ENCODE measurements at regions not wholly inside any gene's neighbourhood (a gene's known extent, or its start where the extent isn't known, plus 50 kb on each side); places are given as distances from the start of the nearest gene placed in this dataset.

GRCh38 chr10:108852211-108852610 lies 1071.1 kb downstream of the XPNPEP1 start:
- Histone ChIP-seq H3K9me2 (replicated peaks; ENCODE audit: insufficient read depth, low read length) (no peaks in the 10 kb centered on the region), H3K36me3 (ENCODE audit: low read length) (no peaks in the 10 kb centered on the region), H3F3A (ENCODE audit: insufficient read depth) (peaks cover 13% of the 10 kb centered on the region), H3K4me2 (ENCODE audit: low read depth, low read length, poor library complexity, severe bottlenecking) (peak overlapping the region; percentile 25), H2AFZ (ENCODE audit: low read depth, low read length, severe bottlenecking) (no peak overlapping the region), H3K27ac (ENCODE audit: low read depth, low read length) (no peak overlapping the region), H3K27me3 (ENCODE audit: low read length) (no peaks in the 10 kb centered on the region), H3K9me3 (ENCODE audit: insufficient read depth, low read length) (no peaks in the 10 kb centered on the region), H3K9ac (ENCODE audit: low read length) (no peak overlapping the region), H3K79me2 (ENCODE audit: insufficient read depth, low read length) (no peaks in the 10 kb centered on the region), H3K4me3 (ENCODE audit: insufficient read depth, low read length, poor library complexity, severe bottlenecking) (no peak overlapping the region), H4K20me1 (ENCODE audit: low read depth, low read length) (no peaks in the 10 kb centered on the region)
- TF ChIP-seq CTCF (IDR thresholded peaks at IDR 0.05; ENCODE audit: insufficient read depth, low read length, poor library complexity, severe bottlenecking) = no peak
- TF ChIP-seq EZH2phosphoT487 (conservative IDR thresholded peaks at IDR 0.05; ENCODE audit: low read length) = no peak

- Histone ChIP-seq H3K27ac (ENCODE audit: low read depth, low read length) (peak overlapping the region; percentile 48), H3K4me2 (ENCODE audit: low read depth, low read length, poor library complexity, severe bottlenecking) (peak overlapping the region; percentile 53), H3K9me2 (replicated peaks; ENCODE audit: insufficient read depth, low read length) (no peaks in the 10 kb centered on the region), H3F3A (ENCODE audit: insufficient read depth) (peaks cover 13% of the 10 kb centered on the region), H3K9me3 (ENCODE audit: insufficient read depth, low read length) (no peaks in the 10 kb centered on the region), H3K4me3 (ENCODE audit: insufficient read depth, low read length, poor library complexity, severe bottlenecking) (peak overlapping the region; percentile 37), H2AFZ (ENCODE audit: low read depth, low read length, severe bottlenecking) (no peak overlapping the region), H4K20me1 (ENCODE audit: low read depth, low read length) (no peaks in the 10 kb centered on the region), H3K9ac (ENCODE audit: low read length) (no peak overlapping the region), H3K79me2 (ENCODE audit: insufficient read depth, low read length) (no peaks in the 10 kb centered on the region), H3K27me3 (ENCODE audit: low read length) (no peaks in the 10 kb centered on the region), H3K36me3 (ENCODE audit: low read length) (no peaks in the 10 kb centered on the region)
- TF ChIP-seq EZH2phosphoT487 (conservative IDR thresholded peaks at IDR 0.05; ENCODE audit: low read length) (no peak), CTCF (IDR thresholded peaks at IDR 0.05; ENCODE audit: insufficient read depth, low read length, poor library complexity, severe bottlenecking) (no peak)
Observed at GRCh38 chr10:108850138-108850854, 1073.0 kb downstream of the XPNPEP1 start.

GRCh38 chr10:108849688-108850087 lies 1073.6 kb downstream of the XPNPEP1 start:
- TF ChIP-seq CTCF (IDR thresholded peaks at IDR 0.05; ENCODE audit: insufficient read depth, low read length, poor library complexity, severe bottlenecking) = no peak
- no peak for TF ChIP-seq EZH2phosphoT487 (conservative IDR thresholded peaks at IDR 0.05; ENCODE audit: low read length)
- Histone ChIP-seq H3K36me3 (ENCODE audit: low read length) (no peaks in the 10 kb centered on the region), H3K27ac (ENCODE audit: low read depth, low read length) (peak overlapping the region; percentile 48), H3F3A (ENCODE audit: insufficient read depth) (peaks cover 13% of the 10 kb centered on the region), H3K4me3 (ENCODE audit: insufficient read depth, low read length, poor library complexity, severe bottlenecking) (peak overlapping the region; percentile 10), H2AFZ (ENCODE audit: low read depth, low read length, severe bottlenecking) (no peak overlapping the region), H3K9me2 (replicated peaks; ENCODE audit: insufficient read depth, low read length) (no peaks in the 10 kb centered on the region), H3K4me2 (ENCODE audit: low read depth, low read length, poor library complexity, severe bottlenecking) (peak overlapping the region; percentile 53), H3K9me3 (ENCODE audit: insufficient read depth, low read length) (no peaks in the 10 kb centered on the region), H3K27me3 (ENCODE audit: low read length) (no peaks in the 10 kb centered on the region), H4K20me1 (ENCODE audit: low read depth, low read length) (no peaks in the 10 kb centered on the region), H3K9ac (ENCODE audit: low read length) (no peak overlapping the region), H3K79me2 (ENCODE audit: insufficient read depth, low read length) (no peaks in the 10 kb centered on the region)
